ENCODE measurements at regions not wholly inside any gene's neighbourhood (a gene's known extent, or its start where the extent isn't known, plus 50 kb on each side); places are given as distances from the start of the nearest gene placed in this dataset.

GRCh38 chr2:219692521-219692920 lies 65.1 kb downstream of the SLC4A3 start:
- Histone ChIP-seq H3K4me3 (ENCODE audit: low read depth, low read length) (no peak overlapping the region), H3K4me1 (ENCODE audit: control insufficient read depth, insufficient read depth, low read length) (no peaks in the 10 kb centered on the region)

GRCh38 chr2:219695145-219695709 lies 67.8 kb downstream of the SLC4A3 start:
- H3K27me3 ChIP-seq (ENCODE audit: control insufficient read depth, insufficient read depth, low read length) = no peaks in the 10 kb centered on the region
- H3K9ac ChIP-seq (ENCODE audit: low read depth, low read length) = no peak overlapping the region
- H3K9me3 ChIP-seq (ENCODE audit: control insufficient read depth, insufficient read depth, low read length) = no peaks in the 10 kb centered on the region
- peaks cover 15% of the 10 kb centered on the region for H3K4me1 ChIP-seq (ENCODE audit: control insufficient read depth, insufficient read depth, low read length)
- H3K4me3 ChIP-seq (ENCODE audit: low read depth, low read length) = no peak overlapping the region
- no peaks in the 10 kb centered on the region for H3K36me3 ChIP-seq (ENCODE audit: control insufficient read depth, insufficient read depth, low read length)

More at GRCh38 chr2:219692521-219692920, 65.1 kb downstream of the SLC4A3 start:
- H3K36me3 ChIP-seq (ENCODE audit: control insufficient read depth, insufficient read depth, low read length) = no peaks in the 10 kb centered on the region
- H3K9ac ChIP-seq (ENCODE audit: low read depth, low read length) = no peak overlapping the region
- H3K9me3 ChIP-seq (ENCODE audit: control insufficient read depth, insufficient read depth, low read length) = no peaks in the 10 kb centered on the region
- H3K27me3 ChIP-seq (ENCODE audit: control insufficient read depth, insufficient read depth, low read length) = no peaks in the 10 kb centered on the region

GRCh38 chr2:219697811-219698747 lies 70.6 kb downstream of the SLC4A3 start:
- no peak overlapping the region for H3K4me3 ChIP-seq (ENCODE audit: low read depth, low read length)
- H3K9ac ChIP-seq (ENCODE audit: low read depth, low read length) = no peak overlapping the region
- H3K36me3 ChIP-seq (ENCODE audit: control insufficient read depth, insufficient read depth, low read length) = no peaks in the 10 kb centered on the region
- no peaks in the 10 kb centered on the region for H3K9me3 ChIP-seq (ENCODE audit: control insufficient read depth, insufficient read depth, low read length)
- no peaks in the 10 kb centered on the region for H3K27me3 ChIP-seq (ENCODE audit: control insufficient read depth, insufficient read depth, low read length)
- peaks cover 27% of the 10 kb centered on the region for H3K4me1 ChIP-seq (ENCODE audit: control insufficient read depth, insufficient read depth, low read length)

- H3K36me3 ChIP-seq (ENCODE audit: control insufficient read depth, insufficient read depth, low read length) = no peaks in the 10 kb centered on the region
- peaks cover 27% of the 10 kb centered on the region for H3K4me1 ChIP-seq (ENCODE audit: control insufficient read depth, insufficient read depth, low read length)
- no peaks in the 10 kb centered on the region for H3K9me3 ChIP-seq (ENCODE audit: control insufficient read depth, insufficient read depth, low read length)
- no peak overlapping the region for H3K4me3 ChIP-seq (ENCODE audit: low read depth, low read length)
- peaks cover 5% of the 10 kb centered on the region for H3K27me3 ChIP-seq (ENCODE audit: control insufficient read depth, insufficient read depth, low read length)
- no peak overlapping the region for H3K9ac ChIP-seq (ENCODE audit: low read depth, low read length)
These were observed 71.5 kb downstream of the SLC4A3 start for GRCh38 chr2:219698748-219699439.

- H3K9ac ChIP-seq (ENCODE audit: low read depth, low read length) = no peak overlapping the region
- H3K4me1 ChIP-seq (ENCODE audit: control insufficient read depth, insufficient read depth, low read length) = peaks cover 27% of the 10 kb centered on the region
- H3K4me3 ChIP-seq (ENCODE audit: low read depth, low read length) = no peak overlapping the region
- H3K36me3 ChIP-seq (ENCODE audit: control insufficient read depth, insufficient read depth, low read length) = no peaks in the 10 kb centered on the region
- no peaks in the 10 kb centered on the region for H3K9me3 ChIP-seq (ENCODE audit: control insufficient read depth, insufficient read depth, low read length)
- H3K27me3 ChIP-seq (ENCODE audit: control insufficient read depth, insufficient read depth, low read length) = peaks cover 5% of the 10 kb centered on the region
These were observed 72.0 kb downstream of the SLC4A3 start for GRCh38 chr2:219699440-219699821.

GRCh38 chr2:219701847-219702634 lies 74.6 kb downstream of the SLC4A3 start:
- Histone ChIP-seq H3K36me3 (ENCODE audit: control insufficient read depth, insufficient read depth, low read length) (no peaks in the 10 kb centered on the region), H3K9ac (ENCODE audit: low read depth, low read length) (no peak overlapping the region), H3K4me3 (ENCODE audit: low read depth, low read length) (no peak overlapping the region), H3K4me1 (ENCODE audit: control insufficient read depth, insufficient read depth, low read length) (peaks cover 29% of the 10 kb centered on the region), H3K27me3 (ENCODE audit: control insufficient read depth, insufficient read depth, low read length) (peaks cover 5% of the 10 kb centered on the region), H3K9me3 (ENCODE audit: control insufficient read depth, insufficient read depth, low read length) (no peaks in the 10 kb centered on the region)

- Histone ChIP-seq H3K4me1 (ENCODE audit: control insufficient read depth, insufficient read depth, low read length) (peaks cover 31% of the 10 kb centered on the region), H3K36me3 (ENCODE audit: control insufficient read depth, insufficient read depth, low read length) (no peaks in the 10 kb centered on the region), H3K4me3 (ENCODE audit: low read depth, low read length) (no peak overlapping the region), H3K9ac (ENCODE audit: low read depth, low read length) (no peak overlapping the region), H3K27me3 (ENCODE audit: control insufficient read depth, insufficient read depth, low read length) (peaks cover 5% of the 10 kb centered on the region), H3K9me3 (ENCODE audit: control insufficient read depth, insufficient read depth, low read length) (no peaks in the 10 kb centered on the region)
These were observed 75.5 kb downstream of the SLC4A3 start for GRCh38 chr2:219702796-219703545.

- Histone ChIP-seq H3K4me3 (ENCODE audit: low read depth, low read length) (no peak overlapping the region), H3K4me1 (ENCODE audit: control insufficient read depth, insufficient read depth, low read length) (peaks cover 22% of the 10 kb centered on the region), H3K9me3 (ENCODE audit: control insufficient read depth, insufficient read depth, low read length) (no peaks in the 10 kb centered on the region), H3K27me3 (ENCODE audit: control insufficient read depth, insufficient read depth, low read length) (peaks cover 5% of the 10 kb centered on the region), H3K9ac (ENCODE audit: low read depth, low read length) (no peak overlapping the region), H3K36me3 (ENCODE audit: control insufficient read depth, insufficient read depth, low read length) (no peaks in the 10 kb centered on the region)
These were observed 77.4 kb downstream of the SLC4A3 start for GRCh38 chr2:219704878-219705277.

- Histone ChIP-seq H3K4me1 (ENCODE audit: control insufficient read depth, insufficient read depth, low read length) (peaks cover 19% of the 10 kb centered on the region), H3K9me3 (ENCODE audit: control insufficient read depth, insufficient read depth, low read length) (no peaks in the 10 kb centered on the region), H3K4me3 (ENCODE audit: low read depth, low read length) (no peak overlapping the region), H3K9ac (ENCODE audit: low read depth, low read length) (no peak overlapping the region), H3K36me3 (ENCODE audit: control insufficient read depth, insufficient read depth, low read length) (no peaks in the 10 kb centered on the region), H3K27me3 (ENCODE audit: control insufficient read depth, insufficient read depth, low read length) (peaks cover 5% of the 10 kb centered on the region)
These were observed 79.4 kb downstream of the SLC4A3 start for GRCh38 chr2:219706823-219707281.

- peaks cover 11% of the 10 kb centered on the region for H3K4me1 ChIP-seq (ENCODE audit: control insufficient read depth, insufficient read depth, low read length)
- H3K27me3 ChIP-seq (ENCODE audit: control insufficient read depth, insufficient read depth, low read length) = peaks cover 5% of the 10 kb centered on the region
- H3K9me3 ChIP-seq (ENCODE audit: control insufficient read depth, insufficient read depth, low read length) = no peaks in the 10 kb centered on the region
- H3K36me3 ChIP-seq (ENCODE audit: control insufficient read depth, insufficient read depth, low read length) = no peaks in the 10 kb centered on the region
- no peak overlapping the region for H3K9ac ChIP-seq (ENCODE audit: low read depth, low read length)
- no peak overlapping the region for H3K4me3 ChIP-seq (ENCODE audit: low read depth, low read length)
These were observed 80.3 kb downstream of the SLC4A3 start for GRCh38 chr2:219707496-219708285.
